NCI-H2107 treated with DMSO at 0.1 percent for 48 hours (cell line): ENCODE measurements at regions not wholly inside any gene's neighbourhood (a gene's known extent, or its start where the extent isn't known, plus 50 kb on each side); places are given as distances from the start of the nearest gene placed in this dataset.
"Not testable (repeated sequence)": the region's sequence is repeated elsewhere in the genome, so short reads cannot be mapped to it uniquely, and the experiment has no call there.

Experiments used
- DNase-seq: peaks from one replicate; lab custom pipeline; 2025; ENCODE audit not compliant: unreplicated experiment; lab: John Stamatoyannopoulos, UW

DNA sequence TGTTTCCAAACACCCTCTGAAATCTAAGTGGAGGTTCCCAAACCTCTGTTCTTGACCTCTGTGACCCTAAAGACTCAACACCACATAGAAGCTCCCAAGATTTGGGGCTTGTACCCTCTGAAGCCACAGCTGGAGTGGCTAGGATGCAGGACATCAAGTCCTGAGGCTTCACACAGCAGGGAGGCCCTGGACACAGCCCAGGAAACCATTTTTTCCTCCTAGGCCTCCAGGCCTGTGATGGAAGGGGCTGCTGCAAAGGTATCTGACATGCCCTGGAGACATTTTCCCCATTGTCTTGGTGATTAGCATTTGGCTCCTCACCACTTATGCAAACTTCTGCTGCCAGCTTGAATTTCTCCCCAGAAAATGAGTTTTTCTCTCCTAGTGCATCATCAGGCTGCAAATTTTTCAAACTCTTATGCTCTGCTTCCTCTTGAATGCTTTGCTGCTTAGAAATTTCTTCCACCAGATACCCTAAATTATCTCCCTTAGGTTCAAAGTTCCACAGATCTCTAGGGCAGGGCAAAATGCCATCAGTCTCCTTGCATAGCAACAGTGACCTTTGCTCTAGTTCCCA is 200.5 kb upstream of the ARL4C start:
- not testable (repeated sequence) for DNase-seq

GRCh38 chr2:234695981-234696380 is 199.1 kb upstream of the ARL4C start:
- no peak for DNase-seq

DNA sequence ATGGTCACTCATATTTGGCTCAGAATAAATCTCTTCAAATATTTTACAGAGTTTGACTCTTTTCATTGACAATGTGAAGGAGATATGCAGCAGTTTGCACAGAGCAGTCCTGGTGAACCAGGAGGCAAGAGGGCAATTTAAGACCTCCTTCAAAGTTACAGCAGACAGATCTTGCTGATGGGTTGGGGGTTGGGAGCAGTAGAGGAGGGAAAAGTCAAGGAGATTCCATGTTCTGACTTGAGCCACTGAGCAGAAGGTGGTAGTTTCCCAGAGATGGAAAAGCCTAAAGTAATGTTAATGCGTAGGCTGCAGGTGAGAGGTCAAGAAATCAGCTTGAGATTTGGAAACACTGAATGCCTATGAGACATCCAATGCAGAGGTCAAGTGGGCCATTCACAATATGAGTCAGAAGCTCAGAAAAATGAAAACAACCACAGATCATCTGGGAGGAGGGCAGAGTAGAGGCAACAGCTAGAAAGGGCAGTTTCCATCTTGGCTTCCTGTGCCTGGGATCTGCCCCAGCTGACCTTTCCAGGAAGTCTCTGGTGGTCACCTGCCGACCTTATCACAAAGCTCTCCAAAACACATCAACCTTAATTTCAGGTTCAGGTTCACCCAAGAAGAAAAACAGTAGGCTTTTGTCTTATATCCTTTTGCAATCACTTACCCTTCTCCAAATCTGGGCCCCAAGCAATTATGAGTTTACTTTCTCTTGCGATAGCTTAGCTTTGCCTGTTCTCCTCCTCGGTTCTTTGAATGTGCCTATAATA is 197.5 kb upstream of the ARL4C start:
- DNase-seq = no peak

DNA sequence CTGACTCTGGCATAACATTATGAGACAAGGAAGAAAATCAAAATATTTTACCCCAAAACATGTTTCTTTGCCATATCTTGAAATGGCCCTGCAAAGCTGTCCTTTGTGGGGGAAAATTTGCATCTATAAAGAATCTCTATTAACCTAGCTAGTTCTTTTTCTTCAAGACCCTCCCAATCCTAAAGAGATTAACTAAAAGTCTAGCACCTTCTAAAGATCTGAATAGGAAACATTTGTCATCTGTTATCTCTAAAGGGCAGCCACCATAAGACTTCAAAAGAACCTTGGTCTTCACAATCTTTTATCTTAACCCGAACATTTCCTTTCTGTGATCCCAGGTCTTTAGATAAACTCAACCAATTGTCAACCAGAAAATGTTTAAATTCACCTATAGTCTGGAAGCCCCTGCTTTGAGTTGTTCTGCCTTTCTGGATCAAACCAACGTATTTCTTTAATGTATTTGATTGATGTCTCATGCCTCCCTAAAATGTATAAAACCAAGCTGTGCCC is 196.9 kb upstream of the ARL4C start:
- not testable (repeated sequence) for DNase-seq

GRCh38 chr2:234693191-234693590 is 196.3 kb upstream of the ARL4C start:
- not testable (repeated sequence) for DNase-seq

DNA sequence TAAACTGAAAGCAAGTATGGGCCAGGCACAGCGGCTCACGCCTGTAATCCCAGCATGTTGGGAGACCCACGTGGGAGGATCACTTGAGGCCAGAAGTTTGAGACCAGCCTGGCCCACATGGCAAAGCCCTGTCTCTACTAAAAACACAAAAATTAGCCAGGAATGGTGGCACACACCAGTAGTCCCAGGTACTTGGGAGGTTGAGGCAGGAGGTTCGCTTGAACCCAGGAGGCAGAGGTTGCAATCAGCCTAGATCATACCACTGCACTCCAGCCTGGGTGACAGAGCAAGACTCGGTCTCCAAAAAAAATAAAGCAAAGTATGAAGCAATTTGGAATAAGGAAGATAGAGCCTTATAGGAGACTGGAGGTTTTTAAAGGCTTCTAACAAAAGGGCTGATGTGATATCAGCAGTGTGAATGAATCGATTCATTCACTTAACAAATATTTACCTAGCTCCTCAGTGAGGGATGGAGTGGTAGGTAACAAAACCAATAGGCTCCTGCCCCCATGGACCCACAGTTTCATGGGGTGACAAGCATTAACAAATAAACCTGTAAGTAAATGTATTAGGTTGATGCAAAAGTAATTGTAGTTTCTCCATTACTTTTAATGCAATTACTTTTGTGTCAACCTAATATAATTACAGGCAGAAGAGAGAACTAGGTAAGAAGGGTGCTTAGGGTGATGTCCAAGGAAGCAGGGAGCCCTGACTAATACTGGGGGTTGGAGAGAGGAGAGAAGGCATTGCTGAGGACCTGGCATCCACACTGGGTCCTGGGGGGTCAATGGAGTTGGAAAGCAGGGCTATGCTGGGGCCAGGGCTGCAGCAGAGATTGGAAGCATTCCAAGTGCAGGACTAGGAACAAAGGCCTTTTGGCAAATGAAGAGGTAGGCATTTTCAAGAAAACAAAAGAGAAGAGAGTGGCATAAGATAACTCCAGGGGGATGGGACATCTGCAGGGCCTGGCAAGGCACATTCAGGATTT is 195.4 kb upstream of the ARL4C start:
- peak; percentile 67 for DNase-seq

- peak; percentile 86 for DNase-seq
These were observed 194.3 kb upstream of the ARL4C start for GRCh38 chr2:234691214-234691575.

- DNase-seq = peak; percentile 84
These were observed 193.8 kb upstream of the ARL4C start for GRCh38 chr2:234690569-234691213.

- DNase-seq = no peak
These were observed 193.1 kb upstream of the ARL4C start for GRCh38 chr2:234689911-234690379.

DNA sequence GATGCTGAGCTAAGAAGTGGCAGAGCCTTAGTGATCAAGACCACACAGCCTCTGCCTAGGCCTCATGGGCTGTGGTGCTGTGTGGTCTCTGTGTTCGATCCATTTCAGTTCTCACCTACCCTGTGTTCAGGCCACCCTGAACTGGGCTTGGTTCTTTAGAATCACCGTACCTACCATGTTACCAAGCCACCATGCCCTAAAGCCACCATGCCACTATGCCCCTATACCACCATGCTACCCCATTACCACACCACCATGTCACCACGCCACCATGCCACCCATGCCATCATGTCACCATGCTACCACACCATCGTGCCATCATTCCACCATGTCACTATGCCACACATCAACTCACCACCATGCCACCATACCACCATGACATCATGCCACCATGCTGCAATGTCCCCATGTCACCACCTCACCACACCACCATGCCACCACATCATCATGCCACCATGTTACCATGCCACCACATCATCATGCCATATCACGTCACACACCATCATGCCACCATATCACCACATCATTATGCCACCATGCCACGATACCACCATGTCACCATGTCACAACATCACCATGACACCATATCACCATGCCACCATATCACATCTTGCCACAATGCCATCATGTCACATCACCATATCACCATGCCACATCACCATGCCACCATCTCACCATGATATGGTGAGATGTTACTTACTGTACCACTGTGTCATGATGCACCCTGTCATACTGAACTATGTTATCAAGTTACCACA is 191.0 kb upstream of the ARL4C start:
- no peak for DNase-seq

- no peak for DNase-seq
These were observed 189.4 kb upstream of the ARL4C start for GRCh38 chr2:234686088-234686890.

- no peak for DNase-seq
These were observed 187.6 kb upstream of the ARL4C start for GRCh38 chr2:234684466-234684865.

DNA sequence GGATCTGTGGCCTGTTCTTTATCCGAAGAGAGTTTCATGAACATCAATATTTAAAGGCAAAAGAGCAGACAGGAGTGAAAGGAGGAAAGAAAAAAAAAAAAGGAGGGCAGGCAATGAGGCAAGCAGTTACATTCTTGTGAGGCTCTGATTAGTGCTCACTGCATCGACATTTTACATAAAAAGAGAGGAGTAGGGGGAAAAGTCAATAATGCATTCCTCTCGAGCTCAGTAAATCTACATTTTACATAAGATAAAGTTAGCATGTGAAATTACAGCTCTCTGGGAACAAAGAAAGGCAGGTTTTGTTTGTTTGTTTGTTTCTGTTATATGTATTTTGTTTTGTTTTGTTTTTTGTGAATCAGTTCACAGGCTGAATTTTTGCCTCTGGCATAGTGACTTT is 187.1 kb upstream of the ARL4C start:
- no peak for DNase-seq

- peak; percentile 78 for DNase-seq
These were observed 185.8 kb upstream of the ARL4C start for GRCh38 chr2:234682492-234683228.

DNA sequence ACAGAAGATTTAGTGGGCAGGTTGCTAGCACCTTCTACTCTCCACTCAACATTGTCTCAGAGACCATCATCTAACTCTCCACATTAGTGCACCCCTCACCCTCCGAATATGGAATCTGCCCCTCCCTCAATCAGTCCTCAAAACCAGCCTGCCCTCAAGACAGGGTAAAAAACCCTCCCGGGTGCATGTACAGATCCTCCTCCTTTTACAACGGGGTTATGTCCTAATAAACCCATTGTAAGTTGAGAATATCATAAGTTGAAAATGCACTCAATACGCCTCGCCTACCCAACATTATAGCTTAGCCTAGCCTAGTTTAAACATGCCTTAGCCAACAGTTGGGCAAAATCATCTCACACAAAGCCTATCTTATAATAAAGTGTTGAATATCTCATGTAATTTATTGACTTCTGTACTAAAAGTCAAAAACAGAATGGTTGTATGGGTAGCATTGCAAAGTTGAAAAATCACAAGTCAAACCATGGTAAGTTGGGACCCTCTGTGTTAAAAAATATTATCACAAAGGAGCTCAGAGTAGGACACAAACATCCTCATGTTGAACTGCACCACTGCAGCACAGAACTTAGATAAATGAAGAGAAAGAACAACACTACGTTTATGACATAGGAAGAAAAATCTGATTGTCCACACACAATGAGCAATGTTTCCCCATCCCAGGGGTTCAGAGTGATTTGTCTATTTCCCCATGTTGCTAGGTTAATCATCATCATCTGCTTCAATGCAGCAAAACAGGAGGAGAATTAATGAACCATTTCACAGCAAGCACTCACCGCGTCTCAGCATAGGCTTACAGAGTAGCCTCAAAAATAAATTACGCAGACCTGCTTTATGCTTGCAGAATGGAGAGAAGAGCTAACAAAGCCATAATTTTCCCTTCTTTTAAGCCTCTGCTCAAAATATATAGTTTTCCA is 184.1 kb upstream of the ARL4C start:
- DNase-seq = no peak

GRCh38 chr2:234679741-234680687 is 183.1 kb upstream of the ARL4C start:
- no peak for DNase-seq
